Upper lobe of left lung (tissue), 4 donors: ENCODE measurements at regions not wholly inside any gene's neighbourhood (a gene's known extent, or its start where the extent isn't known, plus 50 kb on each side); places are given as distances from the start of the nearest gene placed in this dataset.

Experiments used
- EP300 ChIP-seq, 4 donors: sonication (generic); formaldehyde crosslinking; IDR thresholded peaks; one replicate each; pipeline ENCODE4 v1.5.1; 2017; ENCODE audit warnings: antibody characterized with exemption in 4 of 4, control low read depth in 2 of 4
- POLR2A ChIP-seq, 4 donors: fragments of 450-650 bp; IDR thresholded peaks; one replicate each; pipeline ENCODE4 v1.5.1; 2016 to 2017; ENCODE audit warnings: antibody characterized with exemption in 4 of 4, mild to moderate bottlenecking in 2 of 4
- POLR2AphosphoS5 ChIP-seq, 2 donors: sonication (generic); formaldehyde crosslinking; IDR thresholded peaks; one replicate each; pipeline ENCODE4 v1.5.1; 2017; ENCODE audit warnings: antibody characterized with exemption in 2 of 2
- TF ChIP-seq, protein P1 (sequence below), 6 experiments: fragments of 450-650 bp in 4 of 6; fragments of 200-600 bp in 2 of 6; sonication (generic) in 2 of 6; IDR thresholded peaks; one replicate each; pipeline ENCODE4 v1.5.1; 2016 to 2019; ENCODE audit warnings: antibody characterized with exemption in 6 of 6

DNA sequence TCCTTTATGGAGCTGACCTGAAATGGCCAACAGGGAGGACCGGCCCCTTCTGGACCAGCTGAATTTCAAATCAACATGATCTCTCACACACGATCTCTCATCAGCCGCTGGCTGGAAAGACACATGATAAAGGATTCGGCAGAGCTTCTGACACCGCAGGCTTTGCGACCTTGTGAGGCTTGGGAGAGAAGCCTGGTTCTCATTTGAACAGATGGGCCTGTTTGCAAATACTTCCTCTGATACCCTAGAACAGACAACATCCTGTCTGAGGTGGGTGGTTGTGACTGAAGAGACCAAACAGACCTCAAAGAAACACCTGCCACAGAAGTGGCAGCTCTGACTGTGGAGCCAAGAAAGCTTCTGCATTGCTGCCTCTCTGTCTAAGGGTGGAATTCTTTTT lies 77.9 kb upstream of the SDK2 start:
- TF ChIP-seq, protein P1, sequence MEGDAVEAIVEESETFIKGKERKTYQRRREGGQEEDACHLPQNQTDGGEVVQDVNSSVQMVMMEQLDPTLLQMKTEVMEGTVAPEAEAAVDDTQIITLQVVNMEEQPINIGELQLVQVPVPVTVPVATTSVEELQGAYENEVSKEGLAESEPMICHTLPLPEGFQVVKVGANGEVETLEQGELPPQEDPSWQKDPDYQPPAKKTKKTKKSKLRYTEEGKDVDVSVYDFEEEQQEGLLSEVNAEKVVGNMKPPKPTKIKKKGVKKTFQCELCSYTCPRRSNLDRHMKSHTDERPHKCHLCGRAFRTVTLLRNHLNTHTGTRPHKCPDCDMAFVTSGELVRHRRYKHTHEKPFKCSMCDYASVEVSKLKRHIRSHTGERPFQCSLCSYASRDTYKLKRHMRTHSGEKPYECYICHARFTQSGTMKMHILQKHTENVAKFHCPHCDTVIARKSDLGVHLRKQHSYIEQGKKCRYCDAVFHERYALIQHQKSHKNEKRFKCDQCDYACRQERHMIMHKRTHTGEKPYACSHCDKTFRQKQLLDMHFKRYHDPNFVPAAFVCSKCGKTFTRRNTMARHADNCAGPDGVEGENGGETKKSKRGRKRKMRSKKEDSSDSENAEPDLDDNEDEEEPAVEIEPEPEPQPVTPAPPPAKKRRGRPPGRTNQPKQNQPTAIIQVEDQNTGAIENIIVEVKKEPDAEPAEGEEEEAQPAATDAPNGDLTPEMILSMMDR (IDR thresholded peaks at IDR 0.05), result no peak
- TF ChIP-seq POLR2A (IDR thresholded peaks at IDR 0.05), result no peak
- TF ChIP-seq POLR2AphosphoS5 (IDR thresholded peaks at IDR 0.05), result no peak
- no peak for TF ChIP-seq EP300 (IDR thresholded peaks at IDR 0.05)
